ENCODE measurements at regions not wholly inside any gene's neighbourhood (a gene's known extent, or its start where the extent isn't known, plus 50 kb on each side); places are given as distances from the start of the nearest gene placed in this dataset.

- no peak overlapping the region for H3K4me3 ChIP-seq (ENCODE audit: low read depth, low read length)
- peak; percentile 22 for DNase-seq (ENCODE audit: low read depth)
- no peak for TF ChIP-seq CTCF (conservative IDR thresholded peaks at IDR 0.05; ENCODE audit: low read depth, low read length)
These were observed 62.6 kb upstream of the KLF3 start for GRCh38 chr4:38601244-38601915.

GRCh38 chr4:38601916-38602291, 62.1 kb upstream of the KLF3 start:
- H3K4me3 ChIP-seq (ENCODE audit: low read depth, low read length): no peak overlapping the region
- no peak for DNase-seq (ENCODE audit: low read depth)
- TF ChIP-seq CTCF (conservative IDR thresholded peaks at IDR 0.05; ENCODE audit: low read depth, low read length): no peak

GRCh38 chr4:38603652-38604051, 60.3 kb upstream of the KLF3 start:
- no peak overlapping the region for H3K4me3 ChIP-seq (ENCODE audit: low read depth, low read length)
- DNase-seq (ENCODE audit: low read depth): no peak
- no peak for TF ChIP-seq CTCF (conservative IDR thresholded peaks at IDR 0.05; ENCODE audit: low read depth, low read length)

- no peak overlapping the region for H3K4me3 ChIP-seq (ENCODE audit: low read depth, low read length)
- no peak for TF ChIP-seq CTCF (conservative IDR thresholded peaks at IDR 0.05; ENCODE audit: low read depth, low read length)
- no peak for DNase-seq (ENCODE audit: low read depth)
These were observed 58.7 kb upstream of the KLF3 start for GRCh38 chr4:38605181-38605752.

- H3K4me3 ChIP-seq (ENCODE audit: low read depth, low read length): no peak overlapping the region
- TF ChIP-seq CTCF (conservative IDR thresholded peaks at IDR 0.05; ENCODE audit: low read depth, low read length): no peak
- peak; percentile 29 for DNase-seq (ENCODE audit: low read depth)
These were observed 58.0 kb upstream of the KLF3 start for GRCh38 chr4:38605753-38606586.

- no peak for TF ChIP-seq CTCF (conservative IDR thresholded peaks at IDR 0.05; ENCODE audit: low read depth, low read length)
- no peak for DNase-seq (ENCODE audit: low read depth)
- no peak overlapping the region for H3K4me3 ChIP-seq (ENCODE audit: low read depth, low read length)
These were observed 57.5 kb upstream of the KLF3 start for GRCh38 chr4:38606587-38606905.
